SK-N-SH (cell line): ENCODE measurements at regions not wholly inside any gene's neighbourhood (a gene's known extent, or its start where the extent isn't known, plus 50 kb on each side); places are given as distances from the start of the nearest gene placed in this dataset.

ENCODE experiments used
- CTCF ChIA-PET: fragments of 300-600, 350-600 bp; formaldehyde crosslinking; extraction: SDS; loops from one replicate; lab custom pipeline; 2021; lab: Yijun Ruan, JAX
- POLR2A ChIA-PET: fragments of 350-600 bp; sonication (Branson Sonifier 250); formaldehyde crosslinking; extraction: SDS; loops from one replicate; lab custom pipeline; 2020; ENCODE audit warnings: antibody characterized with exemption, inconsistent platforms; lab: Yijun Ruan, JAX
- DNase-seq: peaks from one replicate; pipeline ENCODE4 v3.0.0; 2012
- H2AFZ ChIP-seq: fragments of 200-600 bp; sonication (generic); 2 replicates; pipeline ENCODE4 v1.8.1; 2016; ENCODE audit warnings: antibody characterized with exemption, mild to moderate bottlenecking, low read depth
- H3F3A ChIP-seq: fragments of 200-600 bp; sonication (generic); replicated peaks from 2 replicates; pipeline ENCODE3; 2016; ENCODE audit warnings: antibody characterized with exemption, mild to moderate bottlenecking; ENCODE audit not compliant: insufficient read depth
- H3K27ac ChIP-seq, 2 experiments: fragments of 200-500 bp in 1 of 2; fragments of 200-600 bp in 1 of 2; sonication (Bioruptor generic) in 1 of 2; sonication (generic), shearing (Covaris generic) in 1 of 2; 2 replicates each; pipeline versions ENCODE4 v1.5.1 to v1.6.1; 2014 to 2016; ENCODE audit warnings: low read depth in 2 of 2, inconsistent platforms in 1 of 2, low read length in 1 of 2, mild to moderate bottlenecking in 1 of 2, mixed read lengths in 1 of 2
- H3K27me3 ChIP-seq: fragments of 200-600 bp; sonication (generic), shearing (Covaris generic); 2 replicates; pipeline ENCODE4 v1.6.1; 2016; ENCODE audit warnings: mixed run types; ENCODE audit not compliant: insufficient read depth
- H3K36me3 ChIP-seq, 2 experiments: fragments of 200-500 bp in 1 of 2; fragments of 200-600 bp in 1 of 2; sonication (Bioruptor generic) in 1 of 2; sonication (generic) in 1 of 2; replicated peaks in 1 of 2; 2 replicates each; pipeline versions ENCODE3 to v1.5.1; 2014 to 2016; ENCODE audit warnings: low read length in 1 of 2, mild to moderate bottlenecking in 1 of 2; ENCODE audit not compliant: insufficient read depth in 2 of 2, control insufficient read depth in 1 of 2
- H3K4me1 ChIP-seq, 2 experiments: fragments of 200-500 bp in 1 of 2; fragments of 200-600 bp in 1 of 2; sonication (Bioruptor generic) in 1 of 2; sonication (generic), shearing (Covaris generic) in 1 of 2; 2 replicates each; pipeline versions ENCODE4 v1.5.1 to v1.6.1; 2014 to 2016; ENCODE audit warnings: low read depth in 1 of 2, low read length in 1 of 2, mixed run types in 1 of 2; ENCODE audit not compliant: insufficient read depth in 2 of 2, control insufficient read depth in 1 of 2
- H3K4me2 ChIP-seq: fragments of 200-600 bp; sonication (generic), shearing (Covaris generic); 2 replicates; pipeline ENCODE4 v1.6.1; 2017; ENCODE audit warnings: mixed run types
- H3K4me3 ChIP-seq, 2 experiments: fragments of 200-500 bp in 1 of 2; fragments of 200-600 bp in 1 of 2; sonication (Bioruptor generic) in 1 of 2; sonication (generic), shearing (Covaris generic) in 1 of 2; 2 replicates each; pipeline versions ENCODE4 v1.5.1 to v1.8.1; 2014 to 2016; ENCODE audit warnings: low read depth in 2 of 2, inconsistent platforms in 1 of 2, low read length in 1 of 2, mild to moderate bottlenecking in 1 of 2, mixed read lengths in 1 of 2, moderate library complexity in 1 of 2
- H3K79me2 ChIP-seq: fragments of 200-600 bp; sonication (generic); 2 replicates; pipeline ENCODE4 v1.8.1; 2017; ENCODE audit warnings: mild to moderate bottlenecking; ENCODE audit not compliant: insufficient read depth
- H3K9ac ChIP-seq: fragments of 200-600 bp; sonication (generic); 2 replicates; pipeline ENCODE4 v1.6.1; 2017; ENCODE audit warnings: mixed run types
- H3K9me2 ChIP-seq: fragments of 200-600 bp; sonication (generic); 2 replicates; pipeline ENCODE4 v1.6.1; 2017; ENCODE audit warnings: mixed run types
- H3K9me3 ChIP-seq: fragments of 200-600 bp; sonication (generic); 2 replicates; pipeline ENCODE4 v1.6.1; 2017; ENCODE audit warnings: mixed run types, mild to moderate bottlenecking, moderate library complexity
- H4K20me1 ChIP-seq: fragments of 200-600 bp; sonication (generic); 2 replicates; pipeline ENCODE4 v1.6.1; 2017; ENCODE audit warnings: mild to moderate bottlenecking, mixed run types; ENCODE audit not compliant: insufficient read depth
- CHD2 ChIP-seq: fragments of 150-350 bp; IDR thresholded peaks from 2 replicates; pipeline ENCODE4 v1.6.1; 2018; ENCODE audit warnings: low read length; ENCODE audit not compliant: partially characterized antibody
- EP300 ChIP-seq, 2 experiments: IDR thresholded peaks; 2 replicates each; pipeline versions ENCODE4 v1.4.0 to v1.6.1; 2012; ENCODE audit warnings: borderline replicate concordance in 1 of 2, low read depth in 1 of 2, low read length in 1 of 2
- EZH2phosphoT487 ChIP-seq: fragments of 200-600 bp; sonication (generic); IDR thresholded peaks from 2 replicates; pipeline ENCODE4 v1.6.1; 2017; ENCODE audit warnings: low read depth, mixed run types, mild to moderate bottlenecking, antibody characterized with exemption, moderate library complexity, borderline replicate concordance
- FOSL2 ChIP-seq: IDR thresholded peaks from 2 replicates; pipeline ENCODE4 v1.4.0; 2012; ENCODE audit warnings: low read depth, mild to moderate bottlenecking, moderate library complexity, borderline replicate concordance
- GATA2 ChIP-seq: sonication (generic); formaldehyde crosslinking; IDR thresholded peaks from 2 replicates; pipeline ENCODE4 v1.5.0; 2020; ENCODE audit warnings: mild to moderate bottlenecking, missing genetic modification reagents
- JUND ChIP-seq: IDR thresholded peaks from 2 replicates; pipeline ENCODE4 v1.4.0; 2012
- MXI1 ChIP-seq: IDR thresholded peaks from 2 replicates; pipeline ENCODE4 v1.6.1; 2012; ENCODE audit warnings: mild to moderate bottlenecking, low read depth, low read length, improper control_type of control experiment
- POLR2AphosphoS5 ChIP-seq: IDR thresholded peaks from 2 replicates; pipeline ENCODE4 v1.6.1; 2012; ENCODE audit warnings: low read depth, low read length
- RAD21 ChIP-seq: IDR thresholded peaks from 2 replicates; pipeline ENCODE4 v1.6.1; 2012; ENCODE audit warnings: mild to moderate bottlenecking, low read length
- REST ChIP-seq: IDR thresholded peaks from 2 replicates; pipeline ENCODE4 v1.6.1; 2012; ENCODE audit warnings: mild to moderate bottlenecking, low read depth, low read length, moderate library complexity
- RFX5 ChIP-seq: IDR thresholded peaks from 2 replicates; pipeline ENCODE4 v1.6.1; 2012; ENCODE audit warnings: mild to moderate bottlenecking, improper control_type of control experiment, low read length
- SIN3A ChIP-seq: IDR thresholded peaks from 2 replicates; pipeline ENCODE4 v1.6.1; 2012; ENCODE audit warnings: low read depth, mild to moderate bottlenecking, low read length, moderate library complexity, borderline replicate concordance
- TCF12 ChIP-seq: IDR thresholded peaks from 2 replicates; pipeline ENCODE4 v1.4.0; 2012
- USF2 ChIP-seq: fragments of 150-350 bp; IDR thresholded peaks from 2 replicates; pipeline ENCODE4 v1.6.1; 2017; ENCODE audit warnings: antibody characterized with exemption, low read length, low read depth, borderline replicate concordance
- YY1 ChIP-seq: IDR thresholded peaks from 2 replicates; pipeline ENCODE4 v1.4.0; 2012; ENCODE audit warnings: low read depth, mild to moderate bottlenecking
- WGBS: methylation state at CpG from one replicate; pipeline ENCODE4 v1.1.6; 2017; ENCODE audit warnings: low lambda C conversion rate; 5-methylcytosine and 5-hydroxymethylcytosine counted together
- TF ChIP-seq, protein P1 (sequence below): fragments of 150-350 bp; IDR thresholded peaks from 2 replicates; pipeline ENCODE4 v1.6.1; 2016; ENCODE audit warnings: mild to moderate bottlenecking, low read depth, low read length
- TF ChIP-seq, protein P2 (sequence below): IDR thresholded peaks from 2 replicates; pipeline ENCODE4 v1.4.0; 2012; ENCODE audit warnings: low read depth, borderline replicate concordance

DNA sequence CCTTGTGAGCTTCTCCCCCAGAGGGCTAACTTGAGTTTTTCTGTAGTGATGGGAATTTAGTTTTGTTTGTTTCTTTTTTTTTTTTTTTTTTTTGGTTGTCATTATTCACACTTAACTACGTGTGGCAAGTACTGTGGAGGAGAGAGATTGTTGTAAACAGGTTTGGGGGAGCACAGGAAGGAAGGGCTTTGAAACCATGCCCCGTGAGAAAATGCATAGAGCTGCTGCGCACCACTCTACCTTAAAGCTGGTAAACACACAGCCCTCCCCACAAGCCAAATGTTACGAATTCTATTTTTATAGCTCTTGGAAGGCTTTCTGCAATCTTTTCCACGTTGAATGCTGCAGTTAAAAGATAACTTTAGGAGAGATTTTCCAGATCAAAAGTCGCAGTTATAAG, 76.2 kb downstream of the ZNF22 start:
- ChIA-PET CTCF (no interaction called here), POLR2A (no interaction called here)
- Histone ChIP-seq H3K27ac (no peak overlapping the region), H3F3A (peaks cover 2% of the 10 kb centered on the region), H2AFZ (no peak overlapping the region), H3K4me3 (no peak overlapping the region), H3K4me2 (no peak overlapping the region), H3K79me2 (no peaks in the 10 kb centered on the region), H3K4me1 (no peaks in the 10 kb centered on the region; a peak in 1 of 4 replicates), H4K20me1 (no peaks in the 10 kb centered on the region), H3K27me3 (peaks cover 11% of the 10 kb centered on the region; the same call in 1 of the 2 replicates), H3K9me2 (no peaks in the 10 kb centered on the region), H3K36me3 (no peaks in the 10 kb centered on the region), H3K9me3 (no peaks in the 10 kb centered on the region), H3K9ac (no peak overlapping the region)
- 2% methylated on average over 6 of the region's 6 CpGs for WGBS
- DNase-seq: no peak
- no peak for TF ChIP-seq CHD2
- TF ChIP-seq RFX5: no peak
- no peak for TF ChIP-seq GATA2
- TF ChIP-seq EP300 (IDR thresholded peaks at IDR 0.05; ENCODE audit: borderline replicate concordance in 1 of 2, low read depth in 1 of 2, low read length in 1 of 2): no peak
- no peak for TF ChIP-seq RAD21
- TF ChIP-seq POLR2AphosphoS5: no peak
- no peak for TF ChIP-seq TCF12
- TF ChIP-seq FOSL2: no peak
- no peak for TF ChIP-seq YY1
- TF ChIP-seq, protein P1, sequence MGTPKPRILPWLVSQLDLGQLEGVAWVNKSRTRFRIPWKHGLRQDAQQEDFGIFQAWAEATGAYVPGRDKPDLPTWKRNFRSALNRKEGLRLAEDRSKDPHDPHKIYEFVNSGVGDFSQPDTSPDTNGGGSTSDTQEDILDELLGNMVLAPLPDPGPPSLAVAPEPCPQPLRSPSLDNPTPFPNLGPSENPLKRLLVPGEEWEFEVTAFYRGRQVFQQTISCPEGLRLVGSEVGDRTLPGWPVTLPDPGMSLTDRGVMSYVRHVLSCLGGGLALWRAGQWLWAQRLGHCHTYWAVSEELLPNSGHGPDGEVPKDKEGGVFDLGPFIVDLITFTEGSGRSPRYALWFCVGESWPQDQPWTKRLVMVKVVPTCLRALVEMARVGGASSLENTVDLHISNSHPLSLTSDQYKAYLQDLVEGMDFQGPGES: no peak
- TF ChIP-seq EZH2phosphoT487: no peak
- TF ChIP-seq, protein P2, sequence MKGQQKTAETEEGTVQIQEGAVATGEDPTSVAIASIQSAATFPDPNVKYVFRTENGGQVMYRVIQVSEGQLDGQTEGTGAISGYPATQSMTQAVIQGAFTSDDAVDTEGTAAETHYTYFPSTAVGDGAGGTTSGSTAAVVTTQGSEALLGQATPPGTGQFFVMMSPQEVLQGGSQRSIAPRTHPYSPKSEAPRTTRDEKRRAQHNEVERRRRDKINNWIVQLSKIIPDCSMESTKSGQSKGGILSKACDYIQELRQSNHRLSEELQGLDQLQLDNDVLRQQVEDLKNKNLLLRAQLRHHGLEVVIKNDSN: no peak
- TF ChIP-seq SIN3A: no peak

GRCh38 chr10:45080331-45080730, 79.6 kb downstream of the ZNF22 start:
- peaks cover 10% of the 10 kb centered on the region; the same call in 1 of the 2 replicates for H3K27me3 ChIP-seq
- 11% methylated on average over 3 of the region's 3 CpGs for WGBS
- peaks cover 2% of the 10 kb centered on the region for H3F3A ChIP-seq
- DNase-seq: no peak
- TF ChIP-seq JUND (no peak), YY1 (no peak), USF2 (no peak), MXI1 (no peak), REST (no peak)
- ChIA-PET POLR2A (no interaction called here), CTCF (no interaction called here)
- no peak overlapping the region for H3K9ac ChIP-seq
- H3K4me2 ChIP-seq: no peak overlapping the region
- H3K9me3 ChIP-seq: no peaks in the 10 kb centered on the region
- H3K36me3 ChIP-seq: no peaks in the 10 kb centered on the region
- no peaks in the 10 kb centered on the region for H4K20me1 ChIP-seq
- H3K4me1 ChIP-seq: no peaks in the 10 kb centered on the region; a peak in 1 of 4 replicates
- H3K4me3 ChIP-seq: no peak overlapping the region
- H3K79me2 ChIP-seq: no peaks in the 10 kb centered on the region
- H2AFZ ChIP-seq: no peak overlapping the region
- H3K27ac ChIP-seq: no peak overlapping the region
- H3K9me2 ChIP-seq: no peaks in the 10 kb centered on the region
